ENCODE measurements at regions not wholly inside any gene's neighbourhood (a gene's known extent, or its start where the extent isn't known, plus 50 kb on each side); places are given as distances from the start of the nearest gene placed in this dataset.

GRCh38 chr9:2425676-2426075 lies 195.9 kb upstream of the VLDLR start:
- H3K4me1 ChIP-seq (ENCODE audit: control insufficient read depth, extremely low read depth, insufficient read depth, low read length): no peaks in the 10 kb centered on the region
- no peak for DNase-seq (ENCODE audit: low read depth, low spot score)
- intact Hi-C loops (cut with micrococcal nuclease) (no loop called here), dilution Hi-C loops (cut with MboI; ENCODE audit: extremely low pct_ligation_motif_present, low sequenced_read_pairs) (no loop called here)
- H3K9me3 ChIP-seq (replicated peaks; ENCODE audit: control insufficient read depth, insufficient read depth, low read length): no peaks in the 10 kb centered on the region
- H3K27ac ChIP-seq (ENCODE audit: insufficient read depth, low read depth, low read length): no peak overlapping the region
- H3K79me2 ChIP-seq (ENCODE audit: control insufficient read depth, insufficient read depth, low read length): no peaks in the 10 kb centered on the region
- H3K9me1 ChIP-seq (replicated peaks; ENCODE audit: control insufficient read depth, extremely low read depth, insufficient read depth, low read length): no peaks in the 10 kb centered on the region
- H3K4me3 ChIP-seq (replicated peaks in 1 of 3; ENCODE audit: insufficient read depth in 1 of 3, low read depth in 1 of 3, low read length in 3 of 3): no peak overlapping the region
- H3K36me3 ChIP-seq (ENCODE audit: control insufficient read depth in 2 of 2, extremely low read depth in 1 of 2, insufficient read depth in 2 of 2, low read length in 2 of 2): no peaks in the 10 kb centered on the region
- H4K20me1 ChIP-seq (replicated peaks; ENCODE audit: control insufficient read depth, extremely low read depth, insufficient read depth, low read length): no peaks in the 10 kb centered on the region
- ChIA-PET POLR2A (no interaction called here), CTCF (no interaction called here)
- no peak overlapping the region for H3K9ac ChIP-seq (replicated peaks; ENCODE audit: extremely low read depth, insufficient read depth, low read length)
- BruUV-seq (replicated peaks): no TSS peak
- TF ChIP-seq POLR2AphosphoS5 (IDR thresholded peaks at IDR 0.05; ENCODE audit: insufficient read depth, low read depth, low read length) (no peak), FOS (IDR thresholded peaks at IDR 0.05; ENCODE audit: borderline replicate concordance, insufficient read depth, low read length) (no peak), MAX (IDR thresholded peaks at IDR 0.05; ENCODE audit: insufficient read depth, insufficient read length) (no peak), GATA2 (IDR thresholded peaks at IDR 0.05; ENCODE audit: insufficient read depth, insufficient read length, low read depth, low read length) (no peak), CTCF (IDR thresholded peaks at IDR 0.05; ENCODE audit: extremely low read depth in 1 of 2, insufficient read depth in 1 of 2, low read depth in 1 of 2, low read length in 2 of 2) (no peak), MYC (IDR thresholded peaks at IDR 0.05; ENCODE audit: low read depth, low read length) (no peak), EZH2 (IDR thresholded peaks at IDR 0.05; ENCODE audit: borderline replicate concordance, low read depth, low read length, severe bottlenecking) (no peak), POLR2A (IDR thresholded peaks at IDR 0.05; ENCODE audit: low read depth, low read length) (no peak), JUN (IDR thresholded peaks at IDR 0.05; ENCODE audit: borderline replicate concordance, insufficient read depth, insufficient read length, low read depth) (no peak)
- no peaks in the 10 kb centered on the region for H3K27me3 ChIP-seq (ENCODE audit: control insufficient read depth in 2 of 2, insufficient read depth in 2 of 2, low read length in 2 of 2)
- H3K4me2 ChIP-seq (ENCODE audit: insufficient read depth, low read length): no peak overlapping the region
- FAIRE-seq: no peak
- H2AFZ ChIP-seq (ENCODE audit: low read depth, low read length): no peak overlapping the region
